ENCODE measurements at regions not wholly inside any gene's neighbourhood (a gene's known extent, or its start where the extent isn't known, plus 50 kb on each side); places are given as distances from the start of the nearest gene placed in this dataset.
A peak's percentile ranks its signal among the peaks of the same experiment; 100 is the strongest.
"Not testable (repeated sequence)": the region's sequence is repeated elsewhere in the genome, so short reads cannot be mapped to it uniquely, and the experiment has no call there.

- no peak for DNase-seq
These were observed 248.7 kb upstream of the C2CD4B start for GRCh38 chr15:62413786-62414185.

DNA sequence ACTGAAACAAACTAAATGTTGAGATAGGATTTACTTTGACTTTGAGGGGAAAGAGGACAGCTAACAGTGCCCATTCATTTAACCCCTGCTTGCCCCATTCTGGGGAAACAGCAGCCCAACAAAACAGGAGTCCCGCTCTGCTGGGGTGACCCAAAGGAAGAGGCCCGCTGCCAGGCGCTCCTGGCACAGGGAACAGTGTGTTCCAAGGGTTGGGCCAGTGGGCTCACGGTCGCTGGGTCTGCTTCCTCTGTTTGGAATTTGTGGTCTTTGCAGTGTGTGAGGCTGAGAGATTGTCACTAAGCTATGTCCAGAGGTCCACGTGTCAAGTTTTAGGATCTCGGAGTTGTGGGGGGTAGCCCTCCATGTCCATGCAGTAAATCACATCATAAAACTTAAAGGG, 250.4 kb upstream of the C2CD4B start:
- no peak for DNase-seq

GRCh38 chr15:62416526-62416925, 251.4 kb upstream of the C2CD4B start:
- DNase-seq = no peak

DNA sequence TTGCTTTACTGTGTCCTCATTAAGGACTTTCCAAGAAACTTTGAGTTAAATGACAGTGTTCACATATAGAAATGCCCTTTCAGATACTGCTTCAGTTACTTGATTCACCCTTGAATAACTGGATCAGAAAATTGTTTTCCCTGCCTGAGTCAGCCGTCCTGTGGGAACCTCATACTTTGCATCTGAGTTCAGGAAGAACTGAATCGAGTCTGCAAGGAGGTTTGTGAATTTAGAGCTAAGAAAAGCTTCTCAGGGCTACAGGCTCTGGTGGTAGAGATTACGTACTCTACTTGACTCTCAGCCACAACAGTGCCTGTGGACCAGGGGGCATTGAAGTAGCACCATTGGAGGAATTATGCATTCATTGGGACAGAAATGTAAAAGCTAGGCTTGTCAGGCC, 252.4 kb upstream of the C2CD4B start:
- DNase-seq = peak in 1 of 2 experiments; percentile 9

- DNase-seq = not testable (repeated sequence)
These were observed 253.4 kb upstream of the C2CD4B start for GRCh38 chr15:62418496-62418895.

GRCh38 chr15:62419192-62419591, 254.1 kb upstream of the C2CD4B start:
- DNase-seq = no peak

GRCh38 chr15:62420371-62420770, 255.3 kb upstream of the C2CD4B start:
- not testable (repeated sequence) for DNase-seq

- DNase-seq = no peak
These were observed 256.2 kb upstream of the C2CD4B start for GRCh38 chr15:62421289-62421688.

DNA sequence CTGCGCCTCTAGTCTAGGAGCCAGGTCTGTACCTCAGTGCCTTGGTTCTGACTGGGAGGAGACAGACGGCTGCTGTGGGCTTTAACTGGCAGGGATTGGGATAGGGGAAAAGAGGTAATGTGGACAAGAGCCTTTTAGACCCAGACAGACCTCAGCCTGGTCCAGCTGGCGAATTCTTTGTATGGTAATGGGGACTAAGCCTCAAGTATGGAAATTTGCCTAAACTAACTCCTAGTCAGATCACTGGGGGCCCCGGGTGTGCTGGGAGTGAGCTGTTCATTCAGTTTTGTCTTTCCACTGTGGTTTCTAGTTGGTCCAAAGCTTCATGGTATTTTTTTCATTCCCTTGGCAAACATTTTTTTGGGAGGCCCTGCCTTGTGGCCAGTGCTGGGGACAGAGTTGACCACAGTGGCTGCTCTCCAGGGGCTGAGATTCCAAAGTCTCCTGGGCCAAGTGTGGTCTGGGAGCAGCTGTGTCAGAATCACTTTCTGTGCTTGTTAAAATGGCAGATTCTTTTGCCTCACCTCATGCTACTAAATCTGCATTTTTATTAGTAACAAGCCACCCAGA, 261.4 kb upstream of the C2CD4B start:
- peak; percentile 93 to 95 for DNase-seq

- DNase-seq = no peak
These were observed 263.2 kb upstream of the C2CD4B start for GRCh38 chr15:62428259-62428658.

DNA sequence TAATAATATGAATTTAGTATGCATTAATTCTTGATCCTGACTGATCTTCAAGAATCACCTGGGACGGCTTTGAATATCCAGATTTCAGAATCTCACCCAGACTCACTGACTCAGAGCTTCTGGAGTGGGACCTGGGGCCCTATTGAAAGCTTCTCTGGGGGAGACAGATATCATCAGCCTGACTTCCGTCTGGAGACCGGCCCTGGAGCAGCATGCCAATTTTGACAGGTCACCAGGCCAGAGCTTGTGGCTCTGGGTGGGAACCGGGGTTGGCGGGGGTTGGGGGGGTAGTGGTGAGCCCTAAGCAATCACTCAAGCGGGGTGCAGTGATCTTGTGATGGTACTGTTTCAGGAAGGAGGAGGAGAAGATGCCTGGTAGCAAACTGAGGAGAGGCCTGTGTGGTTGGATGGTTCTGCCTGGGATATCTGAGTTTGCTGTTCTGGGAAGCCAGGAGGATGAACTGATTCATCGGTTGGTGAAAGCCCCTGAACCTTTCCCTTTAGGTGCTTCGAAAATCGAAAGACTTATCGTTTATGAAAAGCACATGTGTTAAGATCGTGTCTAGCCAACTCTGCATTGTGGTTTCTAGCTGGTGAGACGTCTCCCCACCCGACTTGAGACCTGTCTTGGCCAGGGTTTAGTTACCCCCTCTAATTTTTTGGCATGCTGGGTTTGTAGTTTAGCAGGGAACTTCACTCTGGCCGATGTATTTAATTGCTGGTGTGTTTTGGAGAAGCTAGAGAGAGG, 263.9 kb upstream of the C2CD4B start:
- no peak for DNase-seq

- no peak for DNase-seq
These were observed 265.0 kb upstream of the C2CD4B start for GRCh38 chr15:62430056-62430455.

DNA sequence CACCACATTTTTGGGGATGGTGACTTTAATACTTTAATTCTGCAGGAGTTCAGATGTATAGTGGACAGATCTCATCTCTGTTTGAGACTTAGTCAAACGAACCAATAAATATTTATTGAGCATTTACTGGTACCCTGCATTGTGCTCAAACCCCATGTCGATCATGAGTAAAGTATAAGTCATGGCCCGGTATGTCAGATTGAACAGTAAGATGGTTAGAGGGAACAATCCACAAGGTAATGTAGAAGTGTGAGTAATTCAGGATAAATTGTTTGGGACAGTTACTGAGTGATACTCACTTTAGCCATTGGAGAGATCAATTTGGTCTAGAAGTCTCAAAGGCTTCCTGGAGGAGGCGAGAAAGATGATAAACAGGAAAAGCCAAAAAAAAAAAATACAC, 265.5 kb upstream of the C2CD4B start:
- no peak for DNase-seq

- no peak for DNase-seq
These were observed 266.1 kb upstream of the C2CD4B start for GRCh38 chr15:62431008-62431797.

GRCh38 chr15:62431817-62432216, 266.7 kb upstream of the C2CD4B start:
- DNase-seq = no peak

DNA sequence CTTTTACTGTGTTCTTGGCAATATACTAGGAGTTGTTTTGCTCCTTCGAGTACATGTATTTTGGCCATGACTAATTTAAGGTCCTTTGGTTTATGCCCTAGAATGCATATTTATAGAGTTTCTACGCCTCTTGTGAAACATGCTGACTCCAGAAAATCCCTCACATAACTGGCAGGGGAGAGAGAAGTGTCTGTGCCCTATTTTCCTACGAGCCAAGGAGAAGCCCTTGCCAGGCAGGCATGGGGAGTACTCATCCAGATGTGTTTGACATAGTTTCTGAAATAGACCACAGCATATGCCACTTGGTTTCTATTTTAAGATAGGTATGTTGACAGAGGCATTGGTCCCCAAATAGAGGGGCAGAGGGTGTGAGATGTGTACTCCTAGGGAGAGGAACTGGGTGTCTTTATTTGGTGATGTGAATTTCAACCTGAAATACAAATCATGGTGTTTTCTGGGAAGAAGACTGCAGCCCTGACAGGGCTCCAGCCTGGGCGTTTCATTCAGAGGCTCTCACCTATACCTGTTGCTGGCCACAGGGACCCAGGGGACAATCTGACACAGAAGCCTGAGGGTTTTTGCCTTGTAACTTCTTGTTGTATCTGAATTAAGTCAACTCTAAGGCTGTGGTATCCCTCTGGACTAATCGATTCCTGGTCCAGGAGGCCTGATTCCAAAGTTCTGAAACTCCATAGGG, 267.8 kb upstream of the C2CD4B start:
- no peak for DNase-seq

- DNase-seq = no peak
These were observed 271.1 kb upstream of the C2CD4B start for GRCh38 chr15:62436235-62436634.

GRCh38 chr15:62437753-62438152, 272.7 kb upstream of the C2CD4B start:
- no peak for DNase-seq

GRCh38 chr15:62439543-62440016, 274.5 kb upstream of the C2CD4B start:
- no peak for DNase-seq

- DNase-seq = no peak
These were observed 275.4 kb upstream of the C2CD4B start for GRCh38 chr15:62440362-62441105.

DNA sequence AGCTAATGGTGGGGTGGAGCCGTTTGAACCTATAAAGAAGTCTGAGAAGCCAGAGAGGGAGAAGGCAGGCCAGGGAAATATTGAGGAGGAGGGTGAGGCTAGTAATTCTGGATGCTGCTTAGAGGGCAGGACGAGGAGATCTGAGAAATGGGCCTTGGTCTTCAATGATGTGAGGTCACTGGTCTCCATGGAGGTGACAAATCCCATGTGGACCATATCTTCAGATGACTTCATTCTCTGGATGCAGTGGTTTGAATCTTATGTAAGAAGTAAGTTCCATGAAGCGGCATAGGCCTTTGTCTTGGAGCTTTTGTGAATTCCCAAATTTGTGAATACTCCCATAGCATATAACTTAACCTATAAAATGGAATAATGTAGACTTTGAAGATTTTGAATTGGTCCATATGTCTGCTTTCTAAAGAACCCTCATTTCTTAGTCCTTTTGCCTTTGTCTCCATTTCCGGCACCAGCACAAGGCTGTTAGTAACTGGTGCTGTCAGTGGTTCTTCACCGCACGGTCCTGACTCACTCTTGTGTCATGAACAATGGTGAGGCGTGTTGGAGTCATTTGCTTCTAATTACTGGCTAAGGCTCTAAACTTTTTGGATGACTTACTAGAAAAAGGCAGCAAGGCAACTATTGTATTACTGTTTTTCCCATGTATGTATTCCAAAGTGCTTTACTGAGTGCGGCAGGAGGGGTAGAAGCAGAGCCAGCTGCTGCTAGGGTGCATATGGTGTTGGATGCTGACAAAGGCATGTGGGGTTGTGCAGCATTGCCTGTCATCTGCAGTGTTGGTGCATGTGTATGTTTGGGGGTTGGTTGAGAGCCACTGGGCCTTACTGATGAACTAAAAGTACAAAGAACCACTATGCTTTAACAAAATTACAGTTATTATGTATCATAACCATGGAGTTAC, 279.3 kb upstream of the C2CD4B start:
- DNase-seq = no peak

All from NCI-H526 (cell line).